PFSK-1 (cell line): ENCODE measurements at regions not wholly inside any gene's neighbourhood (a gene's known extent, or its start where the extent isn't known, plus 50 kb on each side); places are given as distances from the start of the nearest gene placed in this dataset.

Source experiments
- POLR2AphosphoS5 ChIP-seq: IDR thresholded peaks from 2 replicates; pipeline ENCODE4 v1.6.1; 2012; ENCODE audit warnings: low read depth, mild to moderate bottlenecking, control low read depth, low read length, moderate library complexity
- SIN3A ChIP-seq: IDR thresholded peaks from 2 replicates; pipeline ENCODE4 v1.6.1; 2012; ENCODE audit warnings: mild to moderate bottlenecking, low read length, moderate library complexity, borderline replicate concordance; ENCODE audit not compliant: insufficient read depth
- TAF1 ChIP-seq: IDR thresholded peaks from 2 replicates; pipeline ENCODE4 v1.6.1; 2012; ENCODE audit warnings: low read length, control low read depth, borderline replicate concordance; ENCODE audit not compliant: insufficient read depth

GRCh38 chr19:30667746-30668145 lies 295.6 kb downstream of the ZNF536 start:
- no peak for TF ChIP-seq POLR2AphosphoS5
- TF ChIP-seq TAF1, result no peak
- TF ChIP-seq SIN3A, result no peak
